A673 (cell line): ENCODE measurements at regions not wholly inside any gene's neighbourhood (a gene's known extent, or its start where the extent isn't known, plus 50 kb on each side); places are given as distances from the start of the nearest gene placed in this dataset.

Experiments used
- CTCF ChIP-seq: fragments of 300-800, 200-600 bp; sonication (generic); conservative IDR thresholded peaks from 2 replicates; pipeline ENCODE4 v1.5.1; 2017; ENCODE audit warnings: low read depth, mild to moderate bottlenecking, antibody characterized with exemption, low read length, moderate library complexity, mixed read lengths
- EZH2 ChIP-seq: fragments of 200-600 bp; sonication (generic); IDR thresholded peaks from 2 replicates; pipeline ENCODE4 v1.6.1; 2017; ENCODE audit warnings: borderline replicate concordance, low read depth, mild to moderate bottlenecking, mixed read lengths, antibody characterized with exemption, low read length; ENCODE audit not compliant: poor library complexity, severe bottlenecking

DNA sequence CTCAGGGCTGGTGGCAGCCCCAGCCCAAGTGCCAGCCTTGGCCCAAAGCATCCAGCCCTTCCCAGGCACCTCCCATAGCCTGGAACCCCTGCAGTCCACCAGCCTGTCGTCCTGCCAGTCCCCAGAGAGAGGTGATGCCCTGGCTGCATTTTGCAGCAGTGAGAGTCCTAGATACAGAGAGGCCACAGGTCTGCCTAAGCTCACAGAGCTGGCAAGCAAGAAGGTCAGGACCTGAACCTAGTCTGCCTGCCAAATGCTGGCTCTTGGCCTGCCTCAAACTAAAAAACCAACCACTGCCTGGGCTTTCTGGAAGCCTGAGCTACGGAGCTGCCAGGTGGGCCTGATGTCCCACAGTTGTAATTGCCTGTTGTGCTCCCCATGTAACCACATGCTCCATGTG lies 164.9 kb downstream of the PHETA1 start:
- TF ChIP-seq CTCF = no peak
- TF ChIP-seq EZH2 = no peak
